ENCODE measurements at regions not wholly inside any gene's neighbourhood (a gene's known extent, or its start where the extent isn't known, plus 50 kb on each side); places are given as distances from the start of the nearest gene placed in this dataset.

DNA sequence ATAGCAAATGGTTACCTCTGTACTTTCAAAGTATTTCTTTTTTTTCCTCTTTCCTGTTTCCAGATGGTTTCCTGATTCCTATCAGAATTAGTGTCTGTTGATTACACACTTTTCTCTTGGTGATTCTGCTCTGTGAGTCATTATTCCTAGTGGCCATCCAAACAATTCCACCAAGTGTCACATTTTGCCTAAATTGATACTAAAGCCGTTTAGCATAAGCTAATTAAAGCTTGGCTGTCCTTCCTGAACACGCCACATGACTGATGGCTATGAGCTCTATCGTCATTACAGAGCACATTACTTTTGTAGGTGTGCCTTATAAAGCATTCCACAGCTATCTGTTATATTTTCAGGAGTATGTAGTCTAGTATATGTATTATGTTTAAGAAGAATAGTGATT lies 671.2 kb downstream of the CDH8 start:
- DNase-seq = no peak
- Mint-ChIP-seq H3K4me1 (no peaks in the 10 kb centered on the region), H3K36me3 (ENCODE audit: low read depth) (no peaks in the 10 kb centered on the region), H3K4me3 (no peak overlapping the region), H3K9me3 (peaks cover 33% of the 10 kb centered on the region), H3K27me3 (no peaks in the 10 kb centered on the region), H3K27ac (no peak overlapping the region)
- CTCF ChIA-PET = no interaction called here
- POLR2A ChIA-PET = no interaction called here

DNA sequence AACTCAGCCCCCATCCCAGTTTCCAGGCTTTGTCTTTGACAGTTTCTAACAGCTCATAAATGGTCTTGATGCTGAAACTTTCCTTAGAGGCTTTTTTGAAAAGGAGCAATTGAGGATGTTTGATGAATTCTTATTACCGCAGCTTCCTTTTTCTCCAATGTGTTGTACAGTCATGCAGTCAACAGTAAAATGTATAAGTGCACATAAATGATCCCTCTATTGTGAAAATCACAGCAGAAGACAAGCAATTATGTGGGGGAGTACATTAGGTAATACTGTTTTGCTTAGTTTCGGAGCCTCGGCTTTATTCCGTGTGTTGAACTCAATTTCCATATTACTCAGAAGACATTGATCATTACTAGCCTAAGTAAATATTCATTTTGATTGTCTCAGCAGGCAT lies 673.7 kb downstream of the CDH8 start:
- no peaks in the 10 kb centered on the region for H3K36me3 Mint-ChIP-seq (ENCODE audit: low read depth)
- H3K4me1 Mint-ChIP-seq = no peaks in the 10 kb centered on the region
- no peak overlapping the region for H3K27ac Mint-ChIP-seq
- no peak for DNase-seq
- no peak overlapping the region for H3K4me3 Mint-ChIP-seq
- H3K27me3 Mint-ChIP-seq = no peaks in the 10 kb centered on the region
- ChIA-PET CTCF (interaction anchor here (1.5 kb wide), 1 partner anchor 10 kb away, joined by 3 read pairs; no protein-coding TSS in a partner anchor), POLR2A (no interaction called here)
- H3K9me3 Mint-ChIP-seq = peaks cover 29% of the 10 kb centered on the region

DNA sequence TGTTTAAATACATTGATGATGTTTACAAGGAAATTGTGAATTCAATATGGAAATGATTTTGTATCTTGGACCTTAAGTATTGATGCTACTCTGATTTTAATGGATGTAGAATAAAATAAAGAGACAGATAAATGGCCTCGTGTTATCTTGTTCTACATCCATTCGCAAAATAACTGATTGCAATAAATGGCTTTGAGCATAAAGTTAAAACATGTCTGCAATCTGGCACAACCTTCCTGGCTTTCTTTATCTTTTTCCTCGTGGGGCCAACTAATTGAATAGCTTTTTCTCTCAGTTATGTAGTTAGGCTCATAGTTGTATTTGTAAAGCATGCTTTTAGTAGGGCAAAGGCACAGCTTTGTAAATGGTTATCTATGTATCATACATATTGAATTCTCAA lies 691.4 kb downstream of the CDH8 start:
- H3K27ac Mint-ChIP-seq = no peak overlapping the region
- H3K27me3 Mint-ChIP-seq = no peaks in the 10 kb centered on the region
- ChIA-PET POLR2A (no interaction called here), CTCF (no interaction called here)
- H3K36me3 Mint-ChIP-seq (ENCODE audit: low read depth) = no peaks in the 10 kb centered on the region
- H3K4me1 Mint-ChIP-seq = no peaks in the 10 kb centered on the region
- H3K4me3 Mint-ChIP-seq = no peak overlapping the region
- H3K9me3 Mint-ChIP-seq = peaks cover 14% of the 10 kb centered on the region
- DNase-seq = no peak

DNA sequence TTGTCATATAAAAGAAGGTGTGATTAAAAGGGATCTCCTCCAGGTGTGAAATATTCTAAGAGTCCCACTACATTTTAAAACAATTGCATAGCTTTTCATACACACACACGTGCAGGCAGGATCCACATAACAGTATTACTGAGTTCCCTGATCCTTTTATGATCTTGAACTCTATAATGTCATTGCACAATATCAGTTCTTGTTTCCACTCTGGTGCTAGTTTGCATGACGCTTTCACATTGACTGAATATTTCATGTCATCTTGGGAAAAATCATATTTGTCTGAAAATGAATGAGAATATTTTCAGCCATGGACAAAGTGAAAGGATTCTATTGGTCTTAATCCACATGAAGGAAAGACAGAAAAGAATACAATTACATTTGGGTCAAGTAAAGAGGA lies 703.8 kb downstream of the CDH8 start:
- DNase-seq = no peak
- Mint-ChIP-seq H3K4me1 (no peaks in the 10 kb centered on the region), H3K9me3 (peaks cover 6% of the 10 kb centered on the region), H3K36me3 (ENCODE audit: low read depth) (no peaks in the 10 kb centered on the region), H3K27me3 (no peaks in the 10 kb centered on the region), H3K4me3 (no peak overlapping the region), H3K27ac (no peak overlapping the region)
- ChIA-PET POLR2A (no interaction called here), CTCF (no interaction called here)

DNA sequence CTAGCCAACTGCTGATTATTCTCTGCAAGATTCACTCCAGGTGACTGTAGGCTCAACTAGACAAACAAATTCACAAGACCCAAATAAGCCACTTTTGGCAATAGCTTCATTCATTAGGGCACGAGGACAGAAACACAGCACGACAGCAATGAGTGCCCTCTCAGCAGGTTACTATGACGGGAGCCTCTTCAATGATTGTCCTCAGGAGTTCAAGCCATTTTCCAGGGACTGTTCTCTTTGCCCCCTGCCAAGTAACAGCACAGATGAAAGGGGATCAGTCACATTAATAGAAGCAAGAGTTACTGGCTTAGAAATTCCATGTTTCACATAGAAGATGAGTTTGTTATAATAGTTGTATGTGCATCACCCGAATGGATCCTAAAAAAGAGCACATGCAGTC lies 712.2 kb downstream of the CDH8 start:
- ChIA-PET CTCF (no interaction called here), POLR2A (no interaction called here)
- Mint-ChIP-seq H3K36me3 (ENCODE audit: low read depth) (no peaks in the 10 kb centered on the region), H3K9me3 (peaks cover 18% of the 10 kb centered on the region), H3K4me3 (no peak overlapping the region), H3K27ac (no peak overlapping the region), H3K4me1 (no peaks in the 10 kb centered on the region), H3K27me3 (no peaks in the 10 kb centered on the region)
- no peak for DNase-seq

DNA sequence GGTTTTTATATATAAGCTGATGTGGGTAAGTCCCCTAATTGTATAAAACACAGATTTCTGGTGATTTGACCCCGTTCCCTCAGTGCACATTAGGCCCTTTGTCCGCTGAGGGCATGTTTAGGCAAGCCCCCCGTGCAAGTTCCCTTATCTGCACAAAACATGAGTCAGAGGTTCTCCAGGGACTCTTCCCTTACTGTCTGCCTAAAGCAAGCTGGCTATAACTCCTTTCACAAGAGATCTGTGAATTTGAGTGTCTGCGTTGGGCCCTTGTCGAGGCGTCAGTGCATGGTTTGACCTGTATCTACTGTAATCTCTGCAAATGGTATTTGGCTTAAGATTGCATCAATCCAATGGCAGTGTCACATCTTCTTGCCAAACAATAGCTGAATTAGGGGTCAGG lies 712.8 kb downstream of the CDH8 start:
- DNase-seq = no peak
- H3K27me3 Mint-ChIP-seq = no peaks in the 10 kb centered on the region
- no peak overlapping the region for H3K4me3 Mint-ChIP-seq
- ChIA-PET POLR2A (no interaction called here), CTCF (no interaction called here)
- no peaks in the 10 kb centered on the region for H3K4me1 Mint-ChIP-seq
- no peak overlapping the region for H3K27ac Mint-ChIP-seq
- no peaks in the 10 kb centered on the region for H3K36me3 Mint-ChIP-seq (ENCODE audit: low read depth)
- H3K9me3 Mint-ChIP-seq = peaks cover 21% of the 10 kb centered on the region

DNA sequence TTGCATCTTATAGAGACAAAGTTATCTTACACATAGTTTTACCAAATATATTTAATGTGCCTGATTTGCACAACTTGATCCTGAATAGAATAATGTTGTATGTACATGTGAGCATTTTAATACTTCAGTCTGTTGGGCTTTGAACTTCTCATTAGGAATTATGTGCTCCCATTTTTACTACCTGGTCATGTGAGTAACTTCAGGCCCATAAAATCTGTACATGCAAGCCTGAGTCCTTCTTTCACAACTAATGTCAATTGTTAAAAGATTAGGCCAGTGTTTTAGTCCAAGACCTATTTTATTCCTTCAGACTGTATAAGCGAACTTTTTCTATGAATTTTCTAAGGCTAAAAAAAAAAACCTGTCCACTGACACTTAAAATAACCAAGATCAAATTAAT lies 715.4 kb downstream of the CDH8 start:
- Mint-ChIP-seq H3K4me3 (no peak overlapping the region), H3K9me3 (peaks cover 21% of the 10 kb centered on the region), H3K4me1 (no peaks in the 10 kb centered on the region), H3K36me3 (ENCODE audit: low read depth) (no peaks in the 10 kb centered on the region), H3K27me3 (no peaks in the 10 kb centered on the region), H3K27ac (no peak overlapping the region)
- ChIA-PET CTCF (no interaction called here), POLR2A (no interaction called here)
- DNase-seq = no peak

DNA sequence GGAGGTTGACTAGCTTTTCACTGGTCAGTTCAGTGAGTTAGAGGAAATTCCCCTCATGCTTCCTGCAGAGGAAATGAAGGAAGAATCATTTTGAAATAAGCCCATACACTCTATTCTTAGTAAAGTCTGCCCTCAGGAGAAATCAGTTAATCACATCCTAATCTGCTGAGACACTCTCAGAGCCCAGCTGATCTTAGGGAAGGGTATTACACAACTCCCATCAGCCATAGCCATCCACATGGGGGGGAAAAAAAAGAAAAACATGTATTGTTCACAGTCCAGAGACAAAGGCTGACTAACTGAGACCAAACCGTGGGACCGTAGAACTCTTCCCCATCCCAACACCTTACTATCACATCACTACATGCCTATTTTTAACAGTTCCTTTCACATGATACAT lies 722.3 kb downstream of the CDH8 start:
- H3K27me3 Mint-ChIP-seq = no peaks in the 10 kb centered on the region
- CTCF ChIA-PET = no interaction called here

DNA sequence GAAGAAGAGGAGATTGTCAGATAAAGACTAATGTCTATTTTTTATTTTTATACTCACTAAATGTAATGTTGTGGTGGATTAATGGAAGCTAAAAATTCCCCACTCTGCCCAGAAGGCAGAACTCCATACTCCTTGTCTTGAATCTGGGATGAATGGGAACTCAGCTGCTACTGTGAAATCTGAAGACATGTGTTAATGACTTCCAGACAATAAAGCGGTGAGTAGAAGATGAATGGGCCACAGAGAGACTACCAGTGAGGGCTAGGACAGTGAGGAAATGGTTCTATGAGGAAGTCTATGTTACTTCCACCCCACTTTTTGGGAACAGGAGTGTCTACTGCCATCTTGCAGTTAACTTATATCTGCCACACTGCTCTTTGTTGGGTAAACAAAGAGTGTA lies 726.9 kb downstream of the CDH8 start:
- Mint-ChIP-seq H3K27ac (no peak overlapping the region), H3K36me3 (ENCODE audit: low read depth) (no peaks in the 10 kb centered on the region), H3K9me3 (peaks cover 19% of the 10 kb centered on the region), H3K27me3 (no peaks in the 10 kb centered on the region), H3K4me3 (no peak overlapping the region), H3K4me1 (no peaks in the 10 kb centered on the region)
- no peak for DNase-seq
- ChIA-PET CTCF (no interaction called here), POLR2A (no interaction called here)

More for the DNA sequence above, 722.3 kb downstream of the CDH8 start:
- peaks cover 16% of the 10 kb centered on the region for H3K9me3 Mint-ChIP-seq
- H3K4me1 Mint-ChIP-seq = no peaks in the 10 kb centered on the region
- POLR2A ChIA-PET = no interaction called here
- H3K27ac Mint-ChIP-seq = no peak overlapping the region
- no peaks in the 10 kb centered on the region for H3K36me3 Mint-ChIP-seq (ENCODE audit: low read depth)
- DNase-seq = no peak
- no peak overlapping the region for H3K4me3 Mint-ChIP-seq

DNA sequence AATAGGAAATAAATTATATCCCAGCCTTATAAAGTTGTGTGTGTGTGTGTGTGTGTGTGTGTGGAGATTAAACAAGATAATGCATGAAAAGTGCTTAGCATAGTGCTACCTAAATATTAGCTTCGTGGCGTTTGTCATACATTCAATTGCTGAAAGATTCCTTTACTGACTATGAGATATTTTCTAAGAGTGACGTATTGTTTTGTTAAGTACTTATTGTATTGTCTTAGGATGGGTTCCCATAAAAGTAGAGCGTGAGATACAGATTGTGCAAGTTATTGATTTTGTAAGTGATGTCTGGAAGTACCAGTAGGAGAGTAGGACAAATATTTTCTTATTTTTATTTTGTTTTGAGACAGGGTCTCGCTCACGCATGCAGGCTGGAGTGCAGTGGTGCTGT lies 730.0 kb downstream of the CDH8 start:
- Mint-ChIP-seq H3K27me3 (no peaks in the 10 kb centered on the region), H3K27ac (no peak overlapping the region), H3K4me3 (no peak overlapping the region), H3K36me3 (ENCODE audit: low read depth) (no peaks in the 10 kb centered on the region), H3K4me1 (no peaks in the 10 kb centered on the region), H3K9me3 (peaks cover 24% of the 10 kb centered on the region)
- ChIA-PET POLR2A (no interaction called here), CTCF (no interaction called here)
- DNase-seq = no peak

DNA sequence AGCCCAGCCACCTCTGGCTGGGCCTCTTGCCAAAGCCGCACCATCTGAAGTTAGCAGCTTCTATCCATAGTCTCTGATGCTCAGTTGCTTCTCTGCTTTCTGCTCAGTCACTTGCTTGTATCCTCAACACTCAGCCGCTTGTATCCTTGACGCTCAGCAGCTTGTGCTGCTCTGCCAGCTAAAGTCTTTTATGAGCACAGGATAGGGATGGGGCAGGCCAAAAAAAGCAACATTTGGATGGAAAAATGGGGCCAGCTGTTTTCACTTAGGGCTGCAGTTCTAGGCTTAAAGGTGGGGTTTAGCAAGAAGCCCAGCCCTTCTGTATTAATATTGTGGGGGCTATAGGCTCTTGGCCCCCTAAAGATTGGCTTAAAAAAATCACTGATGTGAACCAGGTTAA lies 739.4 kb downstream of the CDH8 start:
- Mint-ChIP-seq H3K4me1 (no peaks in the 10 kb centered on the region), H3K27ac (no peak overlapping the region), H3K4me3 (no peak overlapping the region), H3K9me3 (peaks cover 19% of the 10 kb centered on the region), H3K27me3 (no peaks in the 10 kb centered on the region), H3K36me3 (ENCODE audit: low read depth) (no peaks in the 10 kb centered on the region)
- no peak for DNase-seq
- ChIA-PET CTCF (no interaction called here), POLR2A (no interaction called here)

DNA sequence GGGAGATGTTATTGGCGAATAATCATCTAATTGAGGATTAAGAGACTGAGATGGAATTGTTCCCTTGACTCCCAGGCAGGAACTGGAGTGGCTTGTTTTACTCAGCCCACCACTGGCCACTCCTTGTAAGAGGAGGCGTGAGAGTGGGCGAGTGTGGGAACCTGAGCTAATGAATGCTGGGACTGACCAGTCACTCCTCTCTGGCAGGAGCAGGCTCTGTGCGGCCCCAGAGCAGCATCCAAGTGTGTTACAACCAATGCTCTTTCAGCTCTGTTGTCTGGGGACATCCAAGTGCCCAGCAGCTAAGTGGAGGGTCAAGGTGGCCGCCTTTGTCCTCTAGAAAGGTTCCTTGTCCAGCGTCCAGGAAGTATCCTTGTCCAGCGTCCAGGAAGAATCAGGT lies 739.9 kb downstream of the CDH8 start:
- CTCF ChIA-PET = no interaction called here
- peaks cover 16% of the 10 kb centered on the region for H3K9me3 Mint-ChIP-seq
- H3K4me3 Mint-ChIP-seq = no peak overlapping the region
- no peaks in the 10 kb centered on the region for H3K36me3 Mint-ChIP-seq (ENCODE audit: low read depth)
- POLR2A ChIA-PET = no interaction called here
- no peaks in the 10 kb centered on the region for H3K27me3 Mint-ChIP-seq
- no peak for DNase-seq
- H3K4me1 Mint-ChIP-seq = no peaks in the 10 kb centered on the region
- H3K27ac Mint-ChIP-seq = no peak overlapping the region

DNA sequence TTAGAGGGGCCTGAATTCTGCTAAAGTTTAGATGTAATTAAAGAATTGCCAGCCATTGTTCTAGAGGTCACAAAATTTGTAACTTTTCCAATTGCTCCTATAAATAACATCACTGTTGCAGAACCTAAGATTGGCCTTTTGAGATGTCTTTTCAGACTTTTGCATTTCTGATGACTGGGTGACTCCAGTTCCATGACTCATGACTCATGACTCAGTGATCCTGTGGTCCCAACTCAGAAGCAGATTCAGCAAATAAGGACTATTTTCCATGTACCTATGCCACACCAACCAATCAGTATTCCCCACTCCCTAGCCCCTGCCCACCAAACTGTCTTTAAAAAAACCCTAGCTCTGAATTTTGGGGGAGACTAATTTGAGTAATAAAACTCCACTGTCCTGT lies 740.9 kb downstream of the CDH8 start:
- DNase-seq = no peak
- no peaks in the 10 kb centered on the region for H3K27me3 Mint-ChIP-seq
- ChIA-PET POLR2A (no interaction called here), CTCF (no interaction called here)
- H3K36me3 Mint-ChIP-seq (ENCODE audit: low read depth) = no peaks in the 10 kb centered on the region
- no peaks in the 10 kb centered on the region for H3K4me1 Mint-ChIP-seq
- H3K9me3 Mint-ChIP-seq = peaks cover 12% of the 10 kb centered on the region
- H3K4me3 Mint-ChIP-seq = no peak overlapping the region
- H3K27ac Mint-ChIP-seq = no peak overlapping the region

DNA sequence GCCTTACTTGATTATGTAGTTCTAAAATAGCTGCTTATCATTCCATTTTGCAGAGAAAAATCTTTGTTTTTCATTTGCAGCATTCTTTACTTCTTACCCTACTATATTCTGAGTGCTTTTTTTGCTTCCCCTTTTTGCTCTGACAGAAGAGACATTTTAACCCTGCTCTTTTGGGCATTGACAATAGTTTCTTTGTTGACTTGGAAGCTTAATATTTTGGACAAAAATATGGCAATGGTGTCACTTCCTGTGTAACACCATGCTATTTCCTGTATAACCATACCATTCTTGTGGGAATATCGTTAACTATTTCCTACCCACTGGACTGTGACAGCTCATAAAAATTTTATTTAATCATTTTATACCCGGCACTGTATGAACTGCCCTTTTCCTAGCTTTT lies 747.1 kb downstream of the CDH8 start:
- ChIA-PET CTCF (no interaction called here), POLR2A (no interaction called here)
- no peaks in the 10 kb centered on the region for H3K4me1 Mint-ChIP-seq
- no peak overlapping the region for H3K27ac Mint-ChIP-seq
- H3K9me3 Mint-ChIP-seq = peaks cover 17% of the 10 kb centered on the region
- H3K4me3 Mint-ChIP-seq = no peak overlapping the region
- no peaks in the 10 kb centered on the region for H3K36me3 Mint-ChIP-seq (ENCODE audit: low read depth)
- no peak for DNase-seq
- H3K27me3 Mint-ChIP-seq = no peaks in the 10 kb centered on the region

DNA sequence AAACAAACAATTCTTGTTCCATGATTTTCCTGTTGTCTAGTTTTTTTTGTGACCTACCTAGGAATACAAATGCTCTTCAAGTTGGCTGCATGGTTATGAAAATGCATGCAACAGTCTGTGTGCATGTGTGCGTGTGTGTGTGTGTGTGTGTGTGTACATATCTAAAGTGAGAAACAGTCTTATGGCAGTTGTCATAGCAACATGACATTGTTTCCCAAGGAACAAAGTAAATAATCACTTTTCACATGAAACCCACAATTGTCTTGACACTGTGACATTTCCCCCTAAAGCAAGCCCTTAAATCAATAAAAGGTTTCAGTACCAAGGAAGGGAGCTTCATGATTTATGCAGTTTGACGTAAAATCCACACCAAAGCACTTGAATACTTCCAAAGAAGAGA lies 758.4 kb downstream of the CDH8 start:
- Mint-ChIP-seq H3K27ac (no peak overlapping the region), H3K4me3 (no peak overlapping the region), H3K9me3 (peaks cover 15% of the 10 kb centered on the region), H3K27me3 (no peaks in the 10 kb centered on the region), H3K4me1 (no peaks in the 10 kb centered on the region), H3K36me3 (ENCODE audit: low read depth) (no peaks in the 10 kb centered on the region)
- DNase-seq = no peak
- POLR2A ChIA-PET = no interaction called here
- CTCF ChIA-PET = no interaction called here

Measured in activated CD4-positive, alpha-beta memory T cell treated with anti-CD3 and anti-CD28 coated beads, Interleukin-2, amount 10 ng/mL, durations not matched to agents 7 days and 5 days (primary cell).